GM23338 (cell line): ENCODE measurements at regions not wholly inside any gene's neighbourhood (a gene's known extent, or its start where the extent isn't known, plus 50 kb on each side); places are given as distances from the start of the nearest gene placed in this dataset.
A peak's percentile ranks its signal among the peaks of the same experiment; 100 is the strongest.

Source experiments
- ATAC-seq: fragments of 200-7000 bp; cut with Tn5 transposase; 3 replicates; pipeline ENCODE4 v1.9.1; 2020
- DNase-seq: peaks from one replicate; pipeline ENCODE4 v3.0.0-alpha.2; 2015; ENCODE audit warnings: low spot score
- H2AFZ ChIP-seq: fragments of 200-600 bp; sonication (generic); 2 replicates; pipeline ENCODE4 v1.8.0; 2016; ENCODE audit warnings: antibody characterized with exemption, mild to moderate bottlenecking, moderate library complexity
- H3F3A ChIP-seq: fragments of 200-600 bp; sonication (generic); replicated peaks from 2 replicates; pipeline ENCODE4 v1.8.0; 2017; ENCODE audit warnings: antibody characterized with exemption, mixed run types, low read depth
- H3K27ac ChIP-seq: fragments of 200-600 bp; sonication (generic); 2 replicates; pipeline ENCODE4 v1.6.1; 2016; ENCODE audit warnings: low read depth
- H3K27me3 ChIP-seq: fragments of 200-600 bp; sonication (generic); 2 replicates; pipeline ENCODE4 v1.8.0; 2016; ENCODE audit warnings: mild to moderate bottlenecking, mixed run types, moderate library complexity; ENCODE audit not compliant: insufficient read depth
- H3K36me3 ChIP-seq: fragments of 200-600 bp; sonication (generic); 2 replicates; pipeline ENCODE4 v1.8.0; 2016; ENCODE audit warnings: mild to moderate bottlenecking; ENCODE audit not compliant: insufficient read depth
- H3K4me1 ChIP-seq: fragments of 200-600 bp; sonication (generic); 2 replicates; pipeline ENCODE4 v1.8.0; 2016; ENCODE audit warnings: mild to moderate bottlenecking, moderate library complexity; ENCODE audit not compliant: insufficient read depth
- H3K4me2 ChIP-seq: fragments of 200-600 bp; sonication (generic); 2 replicates; pipeline ENCODE4 v1.7.1; 2017; ENCODE audit warnings: mixed run types
- H3K4me3 ChIP-seq: fragments of 200-600 bp; sonication (generic); 2 replicates; pipeline ENCODE4 v1.6.1; 2016; ENCODE audit warnings: mixed run types
- H3K79me2 ChIP-seq: fragments of 200-600 bp; sonication (generic); replicated peaks from 2 replicates; pipeline ENCODE4 v1.8.0; 2017; ENCODE audit warnings: mild to moderate bottlenecking; ENCODE audit not compliant: insufficient read depth
- H3K9me2 ChIP-seq: fragments of 200-600 bp; sonication (generic); 2 replicates; pipeline ENCODE4 v1.8.0; 2017; ENCODE audit not compliant: insufficient read depth
- H4K20me1 ChIP-seq: fragments of 200-600 bp; sonication (generic); replicated peaks from 2 replicates; pipeline ENCODE4 v1.8.0; 2017; ENCODE audit warnings: mild to moderate bottlenecking; ENCODE audit not compliant: insufficient read depth
- H3K27ac Mint-ChIP-seq: 2 replicates; pipeline ENCODE4 v1.8.0; 2020; ENCODE audit warnings: inconsistent platforms, mild to moderate bottlenecking, moderate library complexity, mixed read lengths
- H3K27me3 Mint-ChIP-seq: 3 replicates; pipeline ENCODE4 v1.8.0; 2022; ENCODE audit warnings: low read depth, mild to moderate bottlenecking, moderate library complexity, mixed read lengths, inconsistent platforms; ENCODE audit not compliant: insufficient read depth, poor library complexity
- H3K36me3 Mint-ChIP-seq: 3 replicates; pipeline ENCODE4 v1.8.0; 2021; ENCODE audit warnings: low read depth, mild to moderate bottlenecking, inconsistent platforms, moderate library complexity, mixed read lengths
- H3K4me1 Mint-ChIP-seq: 3 replicates; pipeline ENCODE4 v1.8.0; 2020; ENCODE audit warnings: mild to moderate bottlenecking, inconsistent platforms, mixed read lengths
- H3K4me3 Mint-ChIP-seq: 3 replicates; pipeline ENCODE4 v1.8.0; 2021; ENCODE audit warnings: moderate library complexity, mild to moderate bottlenecking, inconsistent platforms, mixed read lengths
- H3K9me3 Mint-ChIP-seq: 3 replicates; pipeline ENCODE4 v1.8.0; 2020; ENCODE audit warnings: moderate library complexity, mild to moderate bottlenecking, inconsistent platforms, mixed read lengths
- CREB1 ChIP-seq: fragments of 250-450 bp; sonication (Bioruptor Pico); IDR thresholded peaks from 2 replicates; pipeline ENCODE4 v1.5.0; 2020; ENCODE audit warnings: low read depth, mild to moderate bottlenecking, moderate library complexity
- EZH2 ChIP-seq: fragments of 200-600 bp; sonication (generic); IDR thresholded peaks from one replicate; pipeline ENCODE4 v1.8.0; 2017; ENCODE audit warnings: antibody characterized with exemption, mild to moderate bottlenecking, low read depth; ENCODE audit not compliant: unreplicated experiment
- EZH2phosphoT487 ChIP-seq: fragments of 200-600 bp; sonication (generic); IDR thresholded peaks from one replicate; pipeline ENCODE4 v1.8.1; 2018; ENCODE audit warnings: antibody characterized with exemption; ENCODE audit not compliant: unreplicated experiment
- JUNB ChIP-seq: IDR thresholded peaks from one replicate; pipeline ENCODE4 v1.6.1; 2016; ENCODE audit warnings: antibody characterized with exemption; ENCODE audit not compliant: unreplicated experiment
- STAT1 ChIP-seq: IDR thresholded peaks from one replicate; pipeline ENCODE4 v1.6.1; 2016; ENCODE audit warnings: antibody characterized with exemption; ENCODE audit not compliant: unreplicated experiment
- ZNF114 ChIP-seq: fragments of 250-450 bp; sonication (Bioruptor Pico); IDR thresholded peaks from 2 replicates; pipeline ENCODE4 v1.5.0; 2020; ENCODE audit warnings: mild to moderate bottlenecking, moderate library complexity
- ZNF331 ChIP-seq: fragments of 250-450 bp; sonication (Bioruptor Pico); IDR thresholded peaks from 2 replicates; pipeline ENCODE4 v1.5.0; 2020; ENCODE audit warnings: low read depth, mild to moderate bottlenecking, moderate library complexity
- ZNF462 ChIP-seq: fragments of 250-450 bp; sonication (Bioruptor Pico); IDR thresholded peaks from 2 replicates; pipeline ENCODE4 v1.5.0; 2020; ENCODE audit warnings: mild to moderate bottlenecking, moderate library complexity
- TF ChIP-seq, protein P1 (sequence below), 2 experiments: fragments of 200-600 bp in 1 of 2; sonication (generic) in 1 of 2; conservative IDR thresholded peaks; 2 replicates each; pipeline versions ENCODE4 v1.5.1 to v1.6.1; 2016 to 2017; ENCODE audit warnings: antibody characterized with exemption in 2 of 2, low read depth in 2 of 2, mild to moderate bottlenecking in 2 of 2, moderate library complexity in 1 of 2
- TF ChIP-seq, protein P2 (sequence below): IDR thresholded peaks from one replicate; pipeline ENCODE4 v1.6.1; 2018; ENCODE audit warnings: antibody characterized with exemption; ENCODE audit not compliant: unreplicated experiment

DNA sequence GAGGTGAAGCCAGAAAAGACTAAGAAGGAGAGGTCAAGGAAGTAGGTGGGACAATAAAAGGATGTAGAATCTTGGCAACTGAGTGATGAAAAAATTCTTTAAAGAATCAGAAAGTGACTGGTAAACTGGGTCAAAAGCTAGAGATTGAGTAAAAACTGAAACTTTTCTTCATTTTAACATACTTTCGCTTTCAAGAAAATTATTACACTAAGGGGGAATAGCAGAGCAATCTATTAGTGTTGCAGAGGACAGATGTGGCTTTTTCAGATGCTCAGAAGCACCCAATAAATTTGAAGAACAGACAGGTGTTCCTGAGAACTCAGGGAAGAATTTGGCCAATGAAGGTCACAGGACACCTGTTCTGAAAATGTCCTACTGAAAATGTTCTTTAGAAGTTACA, 805.4 kb upstream of the ALCAM start (continued):
- no peak for TF ChIP-seq ZNF462
- no peak for TF ChIP-seq STAT1
- TF ChIP-seq, protein P1, sequence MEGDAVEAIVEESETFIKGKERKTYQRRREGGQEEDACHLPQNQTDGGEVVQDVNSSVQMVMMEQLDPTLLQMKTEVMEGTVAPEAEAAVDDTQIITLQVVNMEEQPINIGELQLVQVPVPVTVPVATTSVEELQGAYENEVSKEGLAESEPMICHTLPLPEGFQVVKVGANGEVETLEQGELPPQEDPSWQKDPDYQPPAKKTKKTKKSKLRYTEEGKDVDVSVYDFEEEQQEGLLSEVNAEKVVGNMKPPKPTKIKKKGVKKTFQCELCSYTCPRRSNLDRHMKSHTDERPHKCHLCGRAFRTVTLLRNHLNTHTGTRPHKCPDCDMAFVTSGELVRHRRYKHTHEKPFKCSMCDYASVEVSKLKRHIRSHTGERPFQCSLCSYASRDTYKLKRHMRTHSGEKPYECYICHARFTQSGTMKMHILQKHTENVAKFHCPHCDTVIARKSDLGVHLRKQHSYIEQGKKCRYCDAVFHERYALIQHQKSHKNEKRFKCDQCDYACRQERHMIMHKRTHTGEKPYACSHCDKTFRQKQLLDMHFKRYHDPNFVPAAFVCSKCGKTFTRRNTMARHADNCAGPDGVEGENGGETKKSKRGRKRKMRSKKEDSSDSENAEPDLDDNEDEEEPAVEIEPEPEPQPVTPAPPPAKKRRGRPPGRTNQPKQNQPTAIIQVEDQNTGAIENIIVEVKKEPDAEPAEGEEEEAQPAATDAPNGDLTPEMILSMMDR (conservative IDR thresholded peaks at IDR 0.05; ENCODE audit: low read depth in 2 of 2) = no peak
- TF ChIP-seq ZNF331 (CRISPR knock-in tag) = no peak
- TF ChIP-seq EZH2 = no peak
- no peak for TF ChIP-seq JUNB
- no peak for TF ChIP-seq ZNF114
- TF ChIP-seq CREB1 (CRISPR knock-in tag) = no peak

- Histone ChIP-seq H2AFZ (no peak overlapping the region), H3K4me2 (no peak overlapping the region)
Observed at GRCh38 chr3:104564045-104564643, 802.6 kb upstream of the ALCAM start.

More at GRCh38 chr3:104564045-104564643, 802.6 kb upstream of the ALCAM start:
- Histone ChIP-seq H3K27ac (no peak overlapping the region), H4K20me1 (no peaks in the 10 kb centered on the region), H3K4me3 (no peak overlapping the region), H3F3A (no peaks in the 10 kb centered on the region), H3K4me1 (no peaks in the 10 kb centered on the region), H3K27me3 (no peaks in the 10 kb centered on the region), H3K36me3 (no peaks in the 10 kb centered on the region), H3K79me2 (no peaks in the 10 kb centered on the region), H3K9me2 (no peaks in the 10 kb centered on the region)
- TF ChIP-seq, protein P1 (conservative IDR thresholded peaks at IDR 0.05; ENCODE audit: low read depth in 2 of 2) = peak; percentile 70 to 91
- TF ChIP-seq ZNF114 (no peak), CREB1 (CRISPR knock-in tag) (no peak), EZH2phosphoT487 (no peak)
- TF ChIP-seq, protein P2, sequence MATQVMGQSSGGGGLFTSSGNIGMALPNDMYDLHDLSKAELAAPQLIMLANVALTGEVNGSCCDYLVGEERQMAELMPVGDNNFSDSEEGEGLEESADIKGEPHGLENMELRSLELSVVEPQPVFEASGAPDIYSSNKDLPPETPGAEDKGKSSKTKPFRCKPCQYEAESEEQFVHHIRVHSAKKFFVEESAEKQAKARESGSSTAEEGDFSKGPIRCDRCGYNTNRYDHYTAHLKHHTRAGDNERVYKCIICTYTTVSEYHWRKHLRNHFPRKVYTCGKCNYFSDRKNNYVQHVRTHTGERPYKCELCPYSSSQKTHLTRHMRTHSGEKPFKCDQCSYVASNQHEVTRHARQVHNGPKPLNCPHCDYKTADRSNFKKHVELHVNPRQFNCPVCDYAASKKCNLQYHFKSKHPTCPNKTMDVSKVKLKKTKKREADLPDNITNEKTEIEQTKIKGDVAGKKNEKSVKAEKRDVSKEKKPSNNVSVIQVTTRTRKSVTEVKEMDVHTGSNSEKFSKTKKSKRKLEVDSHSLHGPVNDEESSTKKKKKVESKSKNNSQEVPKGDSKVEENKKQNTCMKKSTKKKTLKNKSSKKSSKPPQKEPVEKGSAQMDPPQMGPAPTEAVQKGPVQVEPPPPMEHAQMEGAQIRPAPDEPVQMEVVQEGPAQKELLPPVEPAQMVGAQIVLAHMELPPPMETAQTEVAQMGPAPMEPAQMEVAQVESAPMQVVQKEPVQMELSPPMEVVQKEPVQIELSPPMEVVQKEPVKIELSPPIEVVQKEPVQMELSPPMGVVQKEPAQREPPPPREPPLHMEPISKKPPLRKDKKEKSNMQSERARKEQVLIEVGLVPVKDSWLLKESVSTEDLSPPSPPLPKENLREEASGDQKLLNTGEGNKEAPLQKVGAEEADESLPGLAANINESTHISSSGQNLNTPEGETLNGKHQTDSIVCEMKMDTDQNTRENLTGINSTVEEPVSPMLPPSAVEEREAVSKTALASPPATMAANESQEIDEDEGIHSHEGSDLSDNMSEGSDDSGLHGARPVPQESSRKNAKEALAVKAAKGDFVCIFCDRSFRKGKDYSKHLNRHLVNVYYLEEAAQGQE = no peak
- peak; percentile 84 for DNase-seq
- no peak overlapping the region for H3K27ac Mint-ChIP-seq
- peaks cover 6% of the 10 kb centered on the region for H3K9me3 Mint-ChIP-seq
- no peaks in the 10 kb centered on the region for H3K4me1 Mint-ChIP-seq
- ATAC-seq = no peak
- no peak overlapping the region for H3K4me3 Mint-ChIP-seq
- peaks cover 8% of the 10 kb centered on the region; the same call in 2 of the 3 replicates for H3K36me3 Mint-ChIP-seq
- H3K27me3 Mint-ChIP-seq = no peaks in the 10 kb centered on the region
